LNCaP clone FGC (cell line): ENCODE measurements at regions not wholly inside any gene's neighbourhood (a gene's known extent, or its start where the extent isn't known, plus 50 kb on each side); places are given as distances from the start of the nearest gene placed in this dataset.
"Not testable (repeated sequence)": the region's sequence is repeated elsewhere in the genome, so short reads cannot be mapped to it uniquely, and the experiment has no call there.

ENCODE experiments used
- DNase-seq: peaks from one replicate; pipeline ENCODE4 v3.0.0-alpha.2; 2011; ENCODE audit warnings: low read depth
- H3K4me3 ChIP-seq: 2 replicates; pipeline ENCODE4 v1.5.1; 2011; ENCODE audit warnings: mild to moderate bottlenecking, low read depth, low read length, control low read depth
- CTCF ChIP-seq: IDR thresholded peaks from 2 replicates; pipeline ENCODE4 v1.5.1; 2012; ENCODE audit warnings: mild to moderate bottlenecking; ENCODE audit not compliant: control insufficient read depth, insufficient read depth; ENCODE audit errors: extremely low read depth

GRCh38 chr5:67808340-67808739, 407.2 kb upstream of the PIK3R1 start:
- no peak overlapping the region for H3K4me3 ChIP-seq
- no peak for TF ChIP-seq CTCF
- no peak for DNase-seq

GRCh38 chr5:67807439-67807888, 408.1 kb upstream of the PIK3R1 start:
- no peak for TF ChIP-seq CTCF
- no peak overlapping the region for H3K4me3 ChIP-seq
- DNase-seq = no peak

GRCh38 chr5:67806654-67807438, 408.7 kb upstream of the PIK3R1 start:
- no peak for TF ChIP-seq CTCF
- no peak overlapping the region for H3K4me3 ChIP-seq
- no peak for DNase-seq

- no peak for DNase-seq
- no peak for TF ChIP-seq CTCF
- H3K4me3 ChIP-seq = no peak overlapping the region
Observed at GRCh38 chr5:67805666-67806348, 409.7 kb upstream of the PIK3R1 start.

GRCh38 chr5:67802766-67803165, 412.8 kb upstream of the PIK3R1 start:
- no peak for TF ChIP-seq CTCF
- DNase-seq = no peak
- no peak overlapping the region for H3K4me3 ChIP-seq

- no peak overlapping the region for H3K4me3 ChIP-seq
- DNase-seq = no peak
- no peak for TF ChIP-seq CTCF
Observed at GRCh38 chr5:67799732-67800234, 415.8 kb upstream of the PIK3R1 start.

GRCh38 chr5:67798470-67798869, 417.1 kb upstream of the PIK3R1 start:
- not testable (repeated sequence) for DNase-seq, H3K4me3 ChIP-seq
